ENCODE measurements at regions not wholly inside any gene's neighbourhood (a gene's known extent, or its start where the extent isn't known, plus 50 kb on each side); places are given as distances from the start of the nearest gene placed in this dataset.
"Not testable (repeated sequence)": the region's sequence is repeated elsewhere in the genome, so short reads cannot be mapped to it uniquely, and the experiment has no call there.

- no peak for DNase-seq
These were observed 1097.3 kb upstream of the FLRT2 start for GRCh38 chr14:84432676-84433075.

- no peak for DNase-seq
These were observed 1096.0 kb upstream of the FLRT2 start for GRCh38 chr14:84433961-84434360.

DNA sequence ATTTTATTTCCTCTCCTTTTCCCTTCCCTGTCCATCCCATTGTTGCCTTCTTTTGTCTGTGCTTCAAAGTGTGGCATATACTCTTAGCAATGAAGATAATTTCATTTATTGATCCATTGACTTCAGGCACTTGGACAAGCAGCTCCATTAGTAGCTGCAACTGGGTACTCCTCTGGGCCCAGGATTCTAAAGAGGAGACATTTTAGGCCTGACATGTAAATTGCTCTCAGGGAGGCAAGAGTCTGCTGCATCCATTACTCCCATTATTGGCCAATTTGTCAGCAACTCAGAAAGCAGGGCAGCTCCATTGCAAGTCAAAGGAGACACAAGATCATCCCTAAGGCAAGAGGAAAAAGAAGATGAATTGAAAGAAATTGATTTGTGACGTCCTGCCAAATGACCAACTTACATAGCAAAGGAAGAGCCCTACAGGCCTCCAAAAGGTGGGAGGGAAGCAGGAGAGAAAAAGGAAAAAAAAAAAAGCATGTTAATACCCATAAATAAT is 1094.1 kb upstream of the FLRT2 start:
- DNase-seq: no peak

GRCh38 chr14:84436528-84436927 is 1093.4 kb upstream of the FLRT2 start:
- DNase-seq: no peak

- peak in 1 of 2 experiments; percentile 4 for DNase-seq
These were observed 1087.4 kb upstream of the FLRT2 start for GRCh38 chr14:84442521-84442920.

DNA sequence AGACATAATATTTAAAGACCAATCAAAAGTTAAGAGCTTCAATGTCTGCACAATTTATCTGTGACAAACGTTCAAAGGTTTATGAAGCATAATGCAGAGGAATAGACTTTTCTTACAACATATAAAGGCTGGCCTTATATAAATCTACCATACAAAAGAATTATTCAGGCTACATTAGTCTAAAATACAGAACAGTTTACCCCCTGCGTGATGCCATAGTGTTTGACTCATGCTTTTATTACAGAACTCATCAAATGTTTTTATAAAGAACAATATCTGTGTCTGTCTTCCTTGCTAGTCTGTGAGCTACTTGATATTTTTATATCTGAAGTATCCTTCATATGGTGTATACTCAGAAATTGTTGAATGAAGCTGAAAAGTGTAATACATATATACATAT is 1084.5 kb upstream of the FLRT2 start:
- DNase-seq: no peak

GRCh38 chr14:84446250-84446649 is 1083.7 kb upstream of the FLRT2 start:
- DNase-seq: no peak

GRCh38 chr14:84453307-84453950 is 1076.5 kb upstream of the FLRT2 start:
- no peak for DNase-seq

DNA sequence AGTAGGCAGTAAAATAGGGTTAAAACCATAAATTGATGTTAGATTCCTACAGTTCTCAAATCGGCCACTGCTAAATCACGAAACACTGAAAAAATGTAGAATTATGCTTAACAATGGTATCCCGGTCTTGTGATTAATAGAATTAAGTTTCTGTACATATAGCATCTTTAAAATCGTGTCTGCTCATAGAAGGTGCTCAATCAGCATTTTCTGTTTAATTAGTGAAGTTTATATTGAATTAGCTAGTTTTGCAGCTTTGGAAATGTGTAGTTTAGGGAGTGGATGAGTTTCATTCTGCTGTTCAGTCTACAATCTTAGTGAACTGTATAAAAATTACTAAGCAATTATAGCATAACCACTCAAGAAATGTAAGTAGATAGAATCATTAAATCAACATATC is 1075.8 kb upstream of the FLRT2 start:
- DNase-seq: no peak

DNA sequence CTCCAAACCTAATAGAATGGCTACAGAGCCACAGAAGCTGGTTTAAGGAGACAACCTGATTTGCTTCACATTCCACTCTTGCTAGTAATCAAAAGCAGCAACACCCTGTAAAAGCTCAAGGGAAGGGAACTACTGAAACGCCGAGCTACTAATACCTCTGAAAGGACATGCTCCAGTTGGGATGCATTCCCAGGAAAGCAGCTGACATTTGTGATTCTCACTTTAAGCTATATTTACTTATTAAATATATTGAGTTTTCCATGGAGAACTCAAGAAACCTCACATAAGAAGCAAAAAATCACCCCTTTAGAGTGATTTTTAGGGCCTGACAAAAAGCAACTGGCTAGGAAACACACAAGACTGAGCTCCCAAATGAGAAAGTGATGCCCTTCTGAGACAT is 1073.0 kb upstream of the FLRT2 start:
- no peak for DNase-seq

- DNase-seq: no peak
These were observed 1071.1 kb upstream of the FLRT2 start for GRCh38 chr14:84458881-84459280.

DNA sequence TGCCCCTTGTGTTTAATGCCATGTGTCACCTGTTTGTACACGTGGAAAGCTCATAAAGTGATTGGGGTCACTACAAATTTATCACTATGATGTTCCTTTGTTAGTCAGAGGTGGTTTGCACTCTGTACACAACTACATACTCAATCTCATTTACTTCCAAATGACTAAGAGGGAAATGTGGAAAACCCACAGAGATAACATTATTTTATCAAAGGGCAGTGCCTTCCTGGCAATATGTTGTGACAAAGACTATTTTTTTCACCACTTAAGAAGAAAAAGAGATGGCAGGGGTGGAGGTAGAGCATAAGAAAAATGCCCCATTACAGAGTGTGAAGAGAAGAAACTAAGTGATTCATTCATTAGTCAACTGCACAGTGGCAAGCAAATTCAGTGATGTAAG is 1064.1 kb upstream of the FLRT2 start:
- DNase-seq: no peak

DNA sequence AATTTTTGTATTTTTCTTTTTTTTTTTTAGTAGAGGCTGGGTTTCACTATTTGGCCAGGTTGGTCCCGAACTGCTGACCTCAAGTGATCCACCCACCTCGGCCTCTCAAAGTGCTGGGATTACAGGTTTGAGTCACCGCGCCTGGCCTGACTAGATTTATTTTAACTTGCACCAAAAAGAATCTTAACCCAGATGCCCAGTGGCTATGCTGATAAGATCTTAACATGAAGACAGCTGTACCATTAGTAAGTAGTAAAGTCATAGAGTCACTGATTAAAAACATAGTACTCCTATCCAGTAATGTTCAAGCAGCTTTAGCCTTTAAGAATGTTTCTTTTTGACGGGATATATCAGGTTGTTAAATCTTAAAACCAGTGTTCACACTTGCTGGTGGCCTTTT is 1061.8 kb upstream of the FLRT2 start:
- DNase-seq: no peak

GRCh38 chr14:84477996-84478395 is 1051.9 kb upstream of the FLRT2 start:
- no peak for DNase-seq

DNA sequence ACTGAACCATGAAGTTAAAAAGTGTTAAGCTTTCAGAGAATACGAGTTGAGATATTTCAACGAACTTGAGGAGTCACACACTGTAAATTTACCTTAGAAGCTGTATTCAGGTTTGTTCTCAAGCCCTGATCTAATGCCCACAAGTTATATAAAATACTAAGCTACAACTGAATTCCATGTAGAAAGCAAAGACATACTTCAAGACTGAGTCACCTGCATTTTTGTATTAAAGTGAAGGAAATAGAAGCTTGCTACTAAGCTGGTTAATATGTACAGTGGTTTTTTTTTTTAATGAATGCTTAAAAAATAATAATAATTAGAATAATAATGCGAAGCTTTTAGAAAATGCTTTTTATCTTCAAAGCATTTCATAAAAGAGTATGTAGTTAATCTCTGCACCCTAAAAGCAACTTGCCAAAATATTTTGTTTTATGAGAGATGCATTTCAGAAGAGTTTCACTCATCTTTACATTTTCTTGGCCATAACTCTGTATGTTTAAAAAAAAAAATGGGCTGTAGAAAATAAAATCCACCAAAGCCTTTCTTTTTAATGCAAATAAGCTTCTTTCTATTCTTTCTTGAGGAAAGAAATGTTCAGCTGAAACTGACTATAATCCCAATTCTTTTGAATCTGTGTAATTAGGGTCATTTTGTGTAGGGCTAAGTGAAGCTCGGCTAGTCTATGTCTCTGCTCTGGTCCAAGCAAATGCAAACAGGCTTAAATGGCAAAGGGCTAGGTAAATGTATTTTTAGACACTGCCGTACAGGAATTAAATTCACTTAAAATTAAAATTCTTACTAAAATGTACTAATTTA is 1047.5 kb upstream of the FLRT2 start:
- DNase-seq: no peak

DNA sequence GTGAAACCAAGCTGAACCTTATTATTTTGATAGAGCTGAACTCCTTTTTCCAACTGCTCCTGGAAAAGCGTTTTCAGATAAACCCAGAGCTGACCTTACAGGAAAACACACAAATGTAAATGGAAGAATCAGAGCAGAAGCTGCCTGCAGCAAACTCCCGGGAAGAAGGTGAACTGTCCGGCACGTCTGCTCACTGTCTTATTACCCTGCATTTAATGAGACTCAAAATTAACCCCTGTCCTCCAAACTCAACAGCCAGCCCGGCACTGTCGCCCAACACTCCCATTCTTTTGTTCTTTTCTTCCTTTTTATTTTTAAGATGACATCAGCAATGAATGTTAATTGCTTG is 1046.9 kb upstream of the FLRT2 start:
- no peak for DNase-seq

DNA sequence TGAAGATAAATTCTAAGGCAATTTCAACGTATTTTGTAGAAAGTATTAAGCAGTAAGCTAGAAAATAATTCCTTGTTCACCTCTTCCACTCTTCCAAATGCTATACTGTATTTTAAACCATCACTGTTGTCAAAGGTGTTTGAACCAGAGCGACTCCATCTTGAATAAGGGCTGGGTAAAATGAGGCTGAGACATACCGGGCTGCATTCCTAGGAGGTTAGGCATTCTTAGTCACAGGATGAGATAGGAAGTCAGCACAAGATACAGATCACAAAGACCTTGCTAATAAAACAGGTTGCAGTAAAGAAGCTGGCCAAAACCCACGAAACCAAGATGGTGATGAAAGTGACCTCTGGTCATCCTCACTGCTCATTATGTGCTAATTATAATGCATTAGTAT is 1045.7 kb upstream of the FLRT2 start:
- DNase-seq: not testable (repeated sequence)

GRCh38 chr14:84485036-84485435 is 1044.9 kb upstream of the FLRT2 start:
- no peak for DNase-seq

DNA sequence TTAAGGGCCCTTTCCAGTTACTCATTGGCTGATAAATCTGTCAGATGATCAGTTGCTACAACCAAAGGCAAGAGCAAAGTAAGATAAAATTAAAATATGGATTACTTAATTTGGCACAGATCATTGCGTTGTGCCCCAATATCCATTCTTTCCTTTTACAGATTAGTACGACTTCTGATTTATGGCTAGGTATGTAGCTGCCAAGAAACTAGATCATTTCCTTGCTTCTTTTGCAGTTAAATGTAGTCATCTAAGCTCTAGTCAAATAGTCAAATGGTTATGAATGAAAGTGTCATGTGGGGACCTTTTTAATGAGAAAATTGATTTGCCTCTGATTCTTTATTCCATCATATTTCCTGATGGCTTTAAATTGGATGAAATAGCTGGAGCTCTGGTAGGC is 1039.9 kb upstream of the FLRT2 start:
- no peak for DNase-seq

DNA sequence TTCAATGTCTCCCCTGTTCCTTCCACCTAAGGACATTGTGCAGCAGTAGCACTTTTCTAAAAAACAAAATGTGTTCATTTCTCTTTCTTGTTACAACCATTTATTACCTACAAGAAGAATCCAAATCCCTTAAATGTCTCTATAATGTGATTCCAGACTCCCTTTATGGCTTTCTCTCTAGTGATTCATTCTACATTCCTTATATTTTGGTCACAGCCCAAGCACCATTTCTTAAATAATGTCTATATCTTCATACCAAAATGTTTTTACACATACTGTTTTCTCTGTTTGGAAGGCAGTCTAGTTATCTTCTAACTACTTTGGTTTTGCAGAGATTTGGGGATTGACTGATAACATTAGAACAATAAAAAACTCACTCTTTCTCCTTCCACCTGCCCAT is 1037.3 kb upstream of the FLRT2 start:
- no peak for DNase-seq

DNA sequence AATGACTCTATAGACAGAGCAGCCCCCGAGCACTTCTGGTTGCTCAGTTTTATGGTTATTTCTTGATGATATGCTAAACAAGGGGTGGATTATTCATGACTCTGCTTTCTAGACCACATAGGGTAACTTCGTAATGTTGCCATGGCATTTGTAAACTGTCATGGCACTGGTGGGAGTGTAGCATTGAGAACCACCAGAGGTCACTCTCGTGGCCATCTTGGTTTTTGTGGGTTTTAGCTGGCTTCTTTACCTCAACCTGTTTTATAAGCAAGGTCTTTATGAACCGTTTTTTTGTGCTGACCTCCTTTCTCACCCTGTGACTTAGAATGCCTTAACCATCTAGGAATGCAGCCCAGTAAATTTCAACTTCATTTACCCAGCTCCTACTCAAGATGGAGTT is 1036.2 kb upstream of the FLRT2 start:
- DNase-seq: no peak

DNA sequence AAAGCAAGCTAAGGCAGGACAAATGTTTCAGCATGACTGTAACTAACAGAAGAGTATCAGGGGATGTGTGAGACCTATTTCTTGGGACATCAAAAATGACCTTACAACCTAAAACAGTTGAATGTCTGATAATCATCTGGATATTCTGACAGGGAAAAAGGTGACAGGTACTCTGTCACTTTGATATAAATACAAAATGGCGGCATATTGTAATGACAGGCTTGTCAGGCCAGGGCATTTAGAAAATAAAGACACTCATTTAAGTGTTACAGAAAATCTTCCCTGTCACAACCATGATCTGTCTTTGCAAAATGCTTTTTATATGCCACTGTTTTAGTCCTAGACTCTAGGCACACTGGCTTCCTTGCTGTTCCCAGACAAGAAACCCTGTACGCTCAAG is 1033.3 kb upstream of the FLRT2 start:
- DNase-seq: no peak

DNA sequence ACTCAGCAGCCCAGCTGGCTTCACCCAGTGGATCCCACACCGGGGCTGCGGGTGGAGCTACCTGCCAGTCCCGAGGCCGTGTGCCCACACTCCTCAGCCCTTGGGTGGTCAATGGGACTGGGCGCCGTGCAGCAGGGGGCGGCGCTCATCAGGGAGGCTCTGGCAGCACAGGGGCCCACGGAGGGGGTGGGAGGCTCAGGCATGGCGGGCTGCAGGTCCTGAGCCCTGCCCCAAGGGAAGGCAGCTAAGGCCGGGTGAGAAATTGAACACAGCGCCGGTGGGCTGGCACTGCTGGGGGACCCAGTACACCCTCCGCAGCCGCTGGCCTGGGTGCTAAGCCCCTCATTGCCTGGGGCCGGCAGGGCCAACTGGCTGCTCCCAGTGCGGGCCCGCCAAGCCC is 1017.1 kb upstream of the FLRT2 start:
- not testable (repeated sequence) for DNase-seq

DNA sequence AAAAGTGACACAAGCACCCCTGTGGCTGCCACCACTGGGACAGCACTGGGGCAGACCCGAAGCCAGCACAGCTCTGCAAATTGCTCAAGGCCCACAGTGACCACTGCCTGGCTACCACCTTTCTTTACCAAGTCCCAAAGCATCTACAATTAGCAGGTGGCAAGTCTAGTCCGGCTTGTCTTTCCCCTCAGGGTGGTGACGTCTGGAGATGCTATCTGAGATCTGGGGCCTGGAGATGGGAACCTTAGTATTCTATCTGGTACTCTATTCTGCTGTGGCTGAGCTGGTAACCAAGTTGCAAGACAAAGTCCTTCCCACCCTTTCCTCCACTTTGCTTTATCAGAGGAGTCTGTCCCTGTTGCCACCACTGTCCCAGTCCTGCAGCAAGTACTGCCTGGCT is 1010.1 kb upstream of the FLRT2 start:
- no peak for DNase-seq

Data from NCI-H526 (cell line).